ENCODE measurements at regions not wholly inside any gene's neighbourhood (a gene's known extent, or its start where the extent isn't known, plus 50 kb on each side); places are given as distances from the start of the nearest gene placed in this dataset.
"Not testable (repeated sequence)": the region's sequence is repeated elsewhere in the genome, so short reads cannot be mapped to it uniquely, and the experiment has no call there.

GRCh38 chr1:96865731-96866685 lies 144.4 kb downstream of the PTBP2 start:
- DNase-seq (ENCODE audit: low read depth in 2 of 2), result no peak

DNA sequence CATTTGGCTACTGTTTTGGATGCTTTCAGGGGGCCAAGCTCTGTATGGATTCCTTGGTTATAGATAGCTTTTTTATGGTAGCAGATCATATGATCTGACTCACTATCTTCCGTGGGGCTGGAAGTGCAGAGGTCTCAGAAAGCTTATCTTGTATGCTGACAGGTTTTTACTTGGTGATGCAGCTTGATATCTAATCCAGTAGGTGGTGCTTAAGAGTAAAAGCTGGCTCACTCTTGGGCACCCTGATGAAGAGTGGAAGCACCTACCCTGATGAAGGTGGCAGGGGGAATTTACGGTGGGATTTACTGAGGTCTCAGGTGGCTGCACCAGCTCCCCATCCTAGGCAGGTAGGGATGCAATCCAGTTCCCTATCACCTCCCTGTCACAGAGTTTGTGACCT lies 151.2 kb downstream of the PTBP2 start:
- no peak for DNase-seq (ENCODE audit: low read depth in 2 of 2)

GRCh38 chr1:96878640-96879039 lies 157.1 kb downstream of the PTBP2 start:
- DNase-seq (ENCODE audit: low read depth in 2 of 2), result no peak

DNA sequence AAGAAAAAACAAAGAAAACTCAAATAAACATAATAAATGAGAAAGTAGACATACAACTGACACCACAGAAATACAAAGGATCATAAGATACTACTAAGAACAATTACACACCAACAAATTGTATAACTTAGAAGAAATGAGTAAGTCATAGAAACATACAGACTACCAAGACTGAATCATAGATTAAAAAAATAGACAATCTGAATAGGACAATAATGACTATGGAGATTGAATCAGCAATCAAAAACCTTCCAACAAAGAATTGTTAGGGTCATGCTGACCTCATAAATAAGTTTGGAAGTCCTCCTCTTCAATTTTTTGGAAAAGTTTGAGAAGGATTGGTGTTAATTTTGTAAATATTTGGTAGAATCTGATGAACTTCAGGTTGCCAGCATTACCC lies 159.0 kb downstream of the PTBP2 start:
- DNase-seq (ENCODE audit: low read depth in 2 of 2), result no peak

DNA sequence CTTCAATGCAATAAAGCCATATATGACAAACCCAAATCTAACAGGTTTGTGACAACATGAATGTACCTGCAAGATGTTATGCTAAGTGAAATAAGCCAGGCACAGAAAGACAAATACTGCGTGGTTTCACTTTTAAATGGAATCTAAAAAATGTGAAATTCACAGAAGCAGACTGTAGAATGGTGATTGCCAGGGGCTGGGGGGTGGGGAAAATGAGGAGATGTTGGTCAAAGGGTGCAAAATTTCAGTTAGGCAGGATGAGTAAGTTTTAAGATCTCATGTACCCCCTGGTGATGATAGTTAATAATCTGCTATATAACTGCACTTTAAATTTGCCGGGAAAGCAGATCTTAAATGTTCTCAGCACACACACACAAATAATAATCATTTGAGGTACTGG lies 160.5 kb downstream of the PTBP2 start:
- DNase-seq (ENCODE audit: low read depth in 2 of 2), result no peak

GRCh38 chr1:96886474-96886873 lies 164.9 kb downstream of the PTBP2 start:
- DNase-seq (ENCODE audit: low read depth in 2 of 2), result no peak

DNA sequence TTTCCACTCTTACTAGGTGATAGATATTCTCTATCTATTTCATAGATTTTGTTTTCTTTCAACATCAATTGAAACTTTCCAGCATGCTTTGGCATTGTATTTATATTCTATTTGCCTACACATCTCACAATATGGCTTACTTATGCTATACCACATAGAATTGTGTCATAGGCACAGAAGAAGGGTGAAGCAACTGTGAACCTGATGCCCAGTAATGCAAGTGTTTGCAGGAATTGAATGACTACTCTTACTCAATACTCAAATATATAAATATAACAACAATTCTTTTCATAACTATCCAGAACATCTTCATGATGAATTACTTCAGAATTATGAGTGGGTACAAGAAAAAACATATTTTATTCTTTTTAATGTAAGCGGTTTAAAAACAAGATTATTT lies 165.9 kb downstream of the PTBP2 start:
- DNase-seq (ENCODE audit: low read depth in 2 of 2), result no peak

DNA sequence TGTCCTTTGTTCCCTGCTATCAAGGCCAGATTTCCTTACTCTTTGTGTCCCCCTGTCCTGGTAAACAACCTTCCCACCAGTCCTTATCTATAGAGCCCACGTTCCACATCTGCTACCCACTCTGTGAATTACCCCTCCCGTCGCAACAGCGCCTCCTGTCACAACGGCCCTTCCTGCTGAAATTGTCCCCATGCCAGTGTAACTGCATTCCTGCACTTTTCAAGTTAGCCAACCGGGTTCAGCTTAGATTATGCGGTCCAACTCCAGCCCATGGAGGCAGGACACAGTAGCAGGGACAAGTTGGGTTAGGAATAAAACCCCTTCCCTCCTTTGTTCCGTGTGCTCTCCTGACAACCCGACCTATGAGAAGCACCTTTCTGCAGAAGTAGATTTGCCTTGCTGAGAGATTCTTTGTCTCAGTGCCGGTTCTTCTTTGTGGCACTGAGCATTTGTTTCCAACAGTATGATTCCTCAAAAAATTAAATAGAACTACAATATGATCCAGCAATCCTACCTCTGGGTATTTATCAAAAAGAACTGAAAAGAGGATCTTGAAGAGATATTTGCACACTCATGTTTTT lies 180.3 kb downstream of the PTBP2 start:
- no peak for DNase-seq (ENCODE audit: low read depth in 2 of 2)

- DNase-seq (ENCODE audit: low read depth in 2 of 2), result no peak
Measured at GRCh38 chr1:96912248-96912647, 190.7 kb downstream of the PTBP2 start.

GRCh38 chr1:96915701-96916100 lies 194.1 kb downstream of the PTBP2 start:
- DNase-seq (ENCODE audit: low read depth in 2 of 2), result not testable (repeated sequence)

- no peak for DNase-seq (ENCODE audit: low read depth in 2 of 2)
Measured at GRCh38 chr1:96918406-96918805, 196.8 kb downstream of the PTBP2 start.

- no peak for DNase-seq (ENCODE audit: low read depth in 2 of 2)
Measured at GRCh38 chr1:96922181-96922580, 200.6 kb downstream of the PTBP2 start.

- no peak for DNase-seq (ENCODE audit: low read depth in 2 of 2)
Measured at GRCh38 chr1:96923753-96924152, 202.2 kb downstream of the PTBP2 start.

DNA sequence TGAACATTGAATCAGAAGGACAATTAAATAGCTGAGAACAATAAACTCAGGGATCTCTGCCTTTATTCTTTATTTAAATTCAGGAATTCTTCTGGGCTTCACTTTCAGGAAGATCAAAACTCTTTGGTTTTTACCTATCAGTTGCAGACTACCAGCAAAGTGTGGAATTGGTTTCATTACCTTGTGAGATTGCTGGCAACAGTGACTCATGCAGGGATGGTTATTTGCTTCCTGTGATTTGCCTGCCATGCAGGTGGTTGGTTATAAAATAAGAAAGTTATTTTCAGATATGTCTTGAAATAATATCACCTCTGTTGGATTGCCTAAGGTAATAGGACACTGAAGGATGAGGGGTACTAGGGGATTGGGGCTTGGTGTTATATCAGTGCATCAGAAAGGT lies 204.6 kb downstream of the PTBP2 start:
- no peak for DNase-seq (ENCODE audit: low read depth in 2 of 2)

DNA sequence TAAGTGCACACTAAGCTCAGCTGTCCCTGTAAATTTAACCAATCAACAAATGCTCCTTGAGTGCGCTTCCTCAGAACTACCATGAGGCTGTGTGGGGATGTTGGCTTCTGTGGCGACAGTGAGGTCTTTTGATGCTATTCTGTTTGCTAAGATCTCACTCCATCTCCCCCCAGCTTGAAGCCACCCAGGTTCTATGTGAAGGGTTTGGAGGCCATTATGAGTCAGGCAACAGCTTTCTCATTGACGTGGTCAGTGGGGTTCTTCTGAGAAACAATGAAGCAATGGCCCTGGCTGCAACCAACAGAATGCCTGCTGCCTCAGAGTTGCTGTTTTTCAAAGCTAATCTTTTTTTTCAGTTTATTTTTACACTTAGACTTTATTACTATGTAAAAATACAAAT lies 205.5 kb downstream of the PTBP2 start:
- no peak for DNase-seq (ENCODE audit: low read depth in 2 of 2)

- no peak for DNase-seq (ENCODE audit: low read depth in 2 of 2)
Measured at GRCh38 chr1:96931136-96931535, 209.6 kb downstream of the PTBP2 start.

GRCh38 chr1:96934282-96934681 lies 212.7 kb downstream of the PTBP2 start:
- no peak for DNase-seq (ENCODE audit: low read depth in 2 of 2)

- no peak for DNase-seq (ENCODE audit: low read depth in 2 of 2)
Measured at GRCh38 chr1:96944432-96945092, 223.0 kb downstream of the PTBP2 start.

DNA sequence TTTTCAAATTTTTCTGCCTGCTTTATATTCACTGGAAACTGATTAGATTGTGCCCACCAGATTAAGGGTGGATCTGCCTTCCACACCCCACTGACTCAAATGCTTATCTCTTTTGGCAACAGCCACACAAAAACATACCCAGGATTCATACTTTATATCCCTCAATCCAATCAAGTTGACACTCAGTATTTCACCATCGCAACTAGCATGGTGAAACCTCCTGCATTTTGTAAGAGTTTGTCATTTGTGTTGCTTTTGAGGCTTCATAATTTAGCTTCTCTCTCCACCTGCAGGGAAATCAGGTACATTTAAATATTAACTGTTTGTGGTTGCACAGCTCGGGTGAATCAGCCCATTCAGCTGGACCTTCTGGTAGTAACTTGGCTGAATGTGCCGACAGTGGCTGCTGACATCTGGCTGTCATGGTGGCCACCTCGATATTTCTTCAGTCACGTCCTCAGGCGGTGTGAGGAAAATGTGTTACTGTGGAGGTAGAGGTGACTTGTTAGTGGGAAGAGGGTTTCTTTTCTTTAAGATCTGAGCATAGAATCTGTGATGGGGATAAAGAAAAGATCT lies 224.0 kb downstream of the PTBP2 start:
- DNase-seq (ENCODE audit: low read depth in 2 of 2), result no peak

- DNase-seq (ENCODE audit: low read depth in 2 of 2), result no peak
Measured at GRCh38 chr1:96955307-96956012, 233.9 kb downstream of the PTBP2 start.

DNA sequence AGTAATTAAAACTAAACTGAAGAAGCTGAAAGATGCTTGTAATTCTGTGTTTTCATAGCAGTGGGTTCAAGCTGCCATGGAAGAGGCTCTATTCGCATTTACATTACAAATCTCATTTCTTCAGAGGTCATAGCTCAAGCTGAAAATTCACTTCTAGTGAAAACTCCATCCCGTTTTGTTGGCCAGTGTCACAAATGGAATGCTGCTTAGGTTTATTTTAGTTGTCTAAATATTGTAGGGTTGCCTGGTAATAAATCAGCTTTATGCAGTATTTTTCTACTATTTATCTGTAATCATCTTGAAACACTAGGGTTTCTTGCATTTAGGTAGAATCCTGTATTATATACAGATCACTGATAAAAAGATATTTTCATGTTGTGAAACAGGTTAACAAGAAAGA lies 240.6 kb downstream of the PTBP2 start:
- no peak for DNase-seq (ENCODE audit: low read depth in 2 of 2)

GRCh38 chr1:96962751-96963211 lies 241.2 kb downstream of the PTBP2 start:
- DNase-seq (ENCODE audit: low read depth in 2 of 2), result no peak

Data from stimulated activated CD8-positive, alpha-beta memory T cell treated with anti-CD3 and anti-CD28 coated beads, Interleukin-2, amount 100 ng/mL, for 48 hours (primary cell).